ENCODE measurements at regions not wholly inside any gene's neighbourhood (a gene's known extent, or its start where the extent isn't known, plus 50 kb on each side); places are given as distances from the start of the nearest gene placed in this dataset.

DNA sequence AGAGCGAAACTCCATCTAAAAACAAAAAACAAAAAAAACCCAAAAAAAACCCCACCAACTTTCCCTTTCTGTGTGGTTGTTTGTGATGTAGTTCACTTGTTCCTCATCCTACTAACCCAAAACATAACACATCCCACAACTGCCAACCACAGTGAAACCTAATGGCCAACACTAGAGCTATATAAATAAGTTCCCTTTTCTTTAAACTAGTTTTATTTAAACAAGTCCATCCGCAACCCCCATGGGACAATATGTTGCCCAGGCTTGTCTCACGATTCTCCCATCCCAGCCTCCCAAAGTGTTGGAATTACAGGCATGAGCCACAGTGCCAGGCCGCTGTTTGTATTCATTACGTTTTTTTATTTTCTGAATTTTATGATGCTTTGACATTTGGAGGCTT, 71.2 kb upstream of the ADGRE5 start:
- Histone ChIP-seq H3K27ac (ENCODE audit: extremely low read depth, low read depth, low read length) (no peak overlapping the region), H3K9me1 (ENCODE audit: control insufficient read depth, insufficient read depth, low read length) (no peaks in the 10 kb centered on the region), H3K4me2 (ENCODE audit: insufficient read depth, low read length) (no peak overlapping the region), H3K9me3 (replicated peaks; ENCODE audit: control insufficient read depth, insufficient read depth, low read depth, low read length) (no peaks in the 10 kb centered on the region), H3K9ac (ENCODE audit: insufficient read depth in 1 of 2, low read depth in 2 of 2, low read length in 2 of 2) (no peak overlapping the region), H3K4me1 (replicated peaks in 1 of 2; ENCODE audit: control insufficient read depth in 2 of 2, insufficient read depth in 2 of 2, low read length in 2 of 2) (no peaks in the 10 kb centered on the region; a peak in 1 of 5 replicates), H3K79me2 (ENCODE audit: control insufficient read depth, insufficient read depth, low read length) (no peaks in the 10 kb centered on the region), H3K36me3 (ENCODE audit: control insufficient read depth, insufficient read depth, low read length) (no peaks in the 10 kb centered on the region), H4K20me1 (replicated peaks; ENCODE audit: control insufficient read depth, insufficient read depth, low read length) (no peaks in the 10 kb centered on the region), H3K27me3 (ENCODE audit: control insufficient read depth in 2 of 2, insufficient read depth in 2 of 2, low read length in 2 of 2) (peaks cover 17 to 31% of the 10 kb centered on the region in 2 experiments; a peak in 4 of 5 replicates), H2AFZ (ENCODE audit: low read depth, low read length) (no peak overlapping the region), H3K4me3 (no peak overlapping the region)
- no peak for ATAC-seq
- no TSS peak for BruUV-seq (replicated peaks)
- ChIA-PET CTCF (ENCODE audit: low intra/inter-chr PET ratio) (no interaction called here), POLR2A (interaction anchor here (0.6 kb wide), 1 partner anchor 667 kb away, joined by 3 read pairs; no protein-coding TSS in a partner anchor)
- intact Hi-C loops (cut with micrococcal nuclease) (no loop called here), in situ Hi-C loops (cut with MboI) (no loop called here)
- FAIRE-seq = no peak
- no peak for DNase-seq (ENCODE audit: extremely low read depth in 1 of 4, low spot score in 3 of 4)
- 32% methylated on average over 5 of the region's 5 CpGs for WGBS (ENCODE audit: insufficient coverage, low coverage, missing lambda C conversion rate)
- TF ChIP-seq RCOR1 (IDR thresholded peaks at IDR 0.05; ENCODE audit: borderline replicate concordance in 1 of 2, low read depth in 2 of 2, low read length in 2 of 2) (no peak), ETS2 (tag; IDR thresholded peaks at IDR 0.05; ENCODE audit: borderline replicate concordance, poor library complexity, severe bottlenecking) (no peak), FOSL1 (tag; conservative IDR thresholded peaks at IDR 0.05) (no peak), ZC3H8 (IDR thresholded peaks at IDR 0.05) (no peak), CHD2 (IDR thresholded peaks at IDR 0.05; ENCODE audit: low read depth, low read length) (no peak), ZNF165 (CRISPR knock-in tag; IDR thresholded peaks at IDR 0.05; ENCODE audit: borderline replicate concordance) (no peak), ZNF431 (CRISPR knock-in tag; IDR thresholded peaks at IDR 0.05) (no peak), PHTF2 (CRISPR knock-in tag; IDR thresholded peaks at IDR 0.05) (no peak), GATAD2B (IDR thresholded peaks at IDR 0.05; ENCODE audit: borderline replicate concordance) (no peak)
- TF ChIP-seq, protein P1, sequence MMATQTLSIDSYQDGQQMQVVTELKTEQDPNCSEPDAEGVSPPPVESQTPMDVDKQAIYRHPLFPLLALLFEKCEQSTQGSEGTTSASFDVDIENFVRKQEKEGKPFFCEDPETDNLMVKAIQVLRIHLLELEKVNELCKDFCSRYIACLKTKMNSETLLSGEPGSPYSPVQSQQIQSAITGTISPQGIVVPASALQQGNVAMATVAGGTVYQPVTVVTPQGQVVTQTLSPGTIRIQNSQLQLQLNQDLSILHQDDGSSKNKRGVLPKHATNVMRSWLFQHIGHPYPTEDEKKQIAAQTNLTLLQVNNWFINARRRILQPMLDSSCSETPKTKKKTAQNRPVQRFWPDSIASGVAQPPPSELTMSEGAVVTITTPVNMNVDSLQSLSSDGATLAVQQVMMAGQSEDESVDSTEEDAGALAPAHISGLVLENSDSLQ (IDR thresholded peaks at IDR 0.05) = no peak
- TF ChIP-seq, protein P2, sequence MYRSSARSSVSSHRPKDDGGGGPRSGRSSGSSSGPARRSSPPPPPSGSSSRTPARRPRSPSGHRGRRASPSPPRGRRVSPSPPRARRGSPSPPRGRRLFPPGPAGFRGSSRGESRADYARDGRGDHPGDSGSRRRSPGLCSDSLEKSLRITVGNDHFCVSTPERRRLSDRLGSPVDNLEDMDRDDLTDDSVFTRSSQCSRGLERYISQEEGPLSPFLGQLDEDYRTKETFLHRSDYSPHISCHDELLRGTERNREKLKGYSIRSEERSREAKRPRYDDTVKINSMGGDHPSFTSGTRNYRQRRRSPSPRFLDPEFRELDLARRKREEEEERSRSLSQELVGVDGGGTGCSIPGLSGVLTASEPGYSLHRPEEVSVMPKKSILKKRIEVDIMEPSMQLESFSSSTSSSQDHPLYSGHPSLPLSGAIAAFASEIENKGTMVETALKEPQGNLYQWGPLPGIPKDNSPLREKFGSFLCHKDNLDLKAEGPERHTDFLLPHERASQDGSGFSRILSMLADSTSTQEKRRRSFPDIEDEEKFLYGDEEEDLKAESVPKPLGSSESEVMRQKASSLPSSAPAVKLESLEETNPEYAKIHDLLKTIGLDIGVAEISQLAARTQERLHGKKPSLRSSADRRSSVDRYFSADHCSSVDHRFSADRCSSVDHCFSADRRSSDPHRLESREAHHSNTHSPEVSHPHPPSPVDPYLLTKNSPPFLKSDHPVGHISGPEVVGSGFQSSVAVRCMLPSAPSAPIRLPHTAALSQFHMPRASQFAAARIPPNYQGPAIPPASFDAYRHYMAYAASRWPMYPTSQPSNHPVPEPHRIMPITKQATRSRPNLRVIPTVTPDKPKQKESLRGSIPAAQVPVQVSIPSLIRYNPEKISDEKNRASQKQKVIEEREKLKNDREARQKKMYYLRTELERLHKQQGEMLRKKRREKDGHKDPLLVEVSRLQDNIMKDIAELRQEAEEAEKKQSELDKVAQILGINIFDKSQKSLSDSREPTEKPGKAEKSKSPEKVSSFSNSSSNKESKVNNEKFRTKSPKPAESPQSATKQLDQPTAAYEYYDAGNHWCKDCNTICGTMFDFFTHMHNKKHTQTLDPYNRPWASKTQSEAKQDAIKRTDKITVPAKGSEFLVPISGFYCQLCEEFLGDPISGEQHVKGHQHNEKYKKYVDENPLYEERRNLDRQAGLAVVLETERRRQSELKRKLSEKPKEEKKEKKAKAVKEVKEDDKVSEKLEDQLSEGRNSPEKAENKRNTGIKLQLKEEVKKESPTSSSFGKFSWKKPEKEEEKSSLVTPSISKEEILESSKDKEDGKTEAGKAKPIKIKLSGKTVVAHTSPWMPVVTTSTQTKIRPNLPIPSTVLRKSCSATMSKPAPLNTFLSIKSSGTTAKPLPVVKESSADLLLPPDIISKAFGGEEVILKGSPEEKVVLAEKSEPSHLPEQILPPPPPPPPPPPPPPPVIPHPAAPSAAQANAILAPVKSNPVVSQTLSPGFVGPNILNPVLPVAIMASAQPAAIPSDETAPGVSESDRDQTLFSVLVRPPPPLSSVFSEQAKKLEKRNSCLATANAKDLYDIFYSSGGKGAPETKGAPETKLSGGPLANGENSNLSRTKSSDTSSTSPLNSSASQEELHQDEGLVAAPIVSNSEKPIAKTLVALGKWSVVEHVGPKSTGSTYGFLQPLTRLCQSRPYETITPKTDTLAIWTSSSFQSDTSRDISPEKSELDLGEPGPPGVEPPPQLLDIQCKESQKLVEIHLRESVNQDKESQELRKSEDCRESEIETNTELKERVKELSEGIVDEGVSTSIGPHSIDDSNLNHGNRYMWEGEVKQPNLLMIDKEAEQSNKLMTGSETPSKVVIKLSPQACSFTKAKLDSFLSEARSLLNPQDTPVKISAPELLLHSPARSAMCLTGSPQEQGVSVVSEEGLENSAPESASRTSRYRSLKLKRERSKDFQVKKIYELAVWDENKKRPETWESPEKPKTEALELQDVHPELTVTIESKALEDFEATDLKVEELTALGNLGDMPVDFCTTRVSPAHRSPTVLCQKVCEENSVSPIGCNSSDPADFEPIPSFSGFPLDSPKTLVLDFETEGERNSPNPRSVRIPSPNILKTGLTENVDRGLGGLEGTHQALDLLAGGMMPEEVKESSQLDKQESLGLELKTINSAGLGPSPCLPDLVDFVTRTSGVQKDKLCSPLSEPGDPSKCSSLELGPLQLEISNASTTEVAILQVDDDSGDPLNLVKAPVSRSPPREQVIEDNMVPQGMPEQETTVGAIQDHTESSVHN (IDR thresholded peaks at IDR 0.05; ENCODE audit: borderline replicate concordance in 1 of 2, low read depth in 1 of 2) = no peak
- TF ChIP-seq, protein P3, sequence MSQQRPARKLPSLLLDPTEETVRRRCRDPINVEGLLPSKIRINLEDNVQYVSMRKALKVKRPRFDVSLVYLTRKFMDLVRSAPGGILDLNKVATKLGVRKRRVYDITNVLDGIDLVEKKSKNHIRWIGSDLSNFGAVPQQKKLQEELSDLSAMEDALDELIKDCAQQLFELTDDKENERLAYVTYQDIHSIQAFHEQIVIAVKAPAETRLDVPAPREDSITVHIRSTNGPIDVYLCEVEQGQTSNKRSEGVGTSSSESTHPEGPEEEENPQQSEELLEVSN (IDR thresholded peaks at IDR 0.05; ENCODE audit: borderline replicate concordance in 1 of 2, extremely low read depth in 1 of 2, insufficient read depth in 1 of 2, insufficient read length in 1 of 2, low read depth in 1 of 2, low read length in 1 of 2, poor library complexity in 1 of 2, severe bottlenecking in 1 of 2) = no peak

All from K562 (cell line).